Kidney (tissue), 13 donors: ENCODE measurements at regions not wholly inside any gene's neighbourhood (a gene's known extent, or its start where the extent isn't known, plus 50 kb on each side); places are given as distances from the start of the nearest gene placed in this dataset.

Experiments used
- DNase-seq, 5 donors: peaks; one replicate each; pipeline ENCODE4 v3.0.0-alpha.2; 2013 to 2020
- FAIRE-seq: peaks from 2 replicates; lab custom pipeline; 2012; peaks lifted over from hg19 to GRCh38; lab: Jason Lieb, UNC
- H3K27ac ChIP-seq, 2 donors: one replicate each; pipeline ENCODE4 v1.7.0; 2013; ENCODE audit warnings: low read depth in 2 of 2, low read length in 2 of 2, inconsistent platforms in 1 of 2
- H3K27me3 ChIP-seq: one replicate; pipeline ENCODE4 v1.7.1; 2013; ENCODE audit warnings: low read length, inconsistent platforms; ENCODE audit not compliant: control insufficient read depth, insufficient read depth
- H3K36me3 ChIP-seq, 3 donors: one replicate each; pipeline versions ENCODE4 v1.7.0 to v1.7.1; 2013; ENCODE audit warnings: low read length in 3 of 3, control low read depth in 1 of 3, inconsistent platforms in 1 of 3; ENCODE audit not compliant: insufficient read depth in 3 of 3, control insufficient read depth in 2 of 3
- H3K4me1 ChIP-seq, 3 donors: one replicate each; pipeline versions ENCODE4 v1.7.0 to v1.7.1; 2013; ENCODE audit warnings: low read length in 3 of 3, inconsistent platforms in 1 of 3, low read depth in 1 of 3; ENCODE audit not compliant: control insufficient read depth in 2 of 3, insufficient read depth in 2 of 3
- H3K4me3 ChIP-seq, 3 donors: one replicate each; pipeline versions ENCODE4 v1.7.0 to v1.8.1; 2013; ENCODE audit warnings: low read length in 3 of 3, control low read depth in 1 of 3, inconsistent platforms in 1 of 3
- H3K9ac ChIP-seq, 3 donors: one replicate each; pipeline versions ENCODE4 v1.7.0 to v1.7.1; 2013; ENCODE audit warnings: low read length in 3 of 3, control low read depth in 1 of 3, inconsistent platforms in 1 of 3
- H3K9me3 ChIP-seq, 3 donors: one replicate each; pipeline versions ENCODE4 v1.7.0 to v1.7.1; 2013; ENCODE audit warnings: low read length in 3 of 3, control low read depth in 1 of 3, inconsistent platforms in 1 of 3; ENCODE audit not compliant: control insufficient read depth in 2 of 3, insufficient read depth in 1 of 3
- CTCF ChIP-seq: IDR thresholded peaks from 3 replicates; pipeline ENCODE4 v1.5.1; 2012; ENCODE audit warnings: mild to moderate bottlenecking, moderate library complexity, borderline replicate concordance; ENCODE audit not compliant: insufficient read depth; ENCODE audit errors: extremely low read depth
- intact Hi-C: fragments of 100-400 bp; cut with DNase I; formaldehyde crosslinking; loops from one replicate; pipeline ENCODE4 v1.11.1; 2022
- donor health status: control.
- donor health status: control.
- donor health status: control.
- donor health status: control.
- donor health status: control.
- donor health status: DM: yes; HTN: yes; CAD: no.
- donor health status: Normal renal cell carcinoma (clear cell type).

- Histone ChIP-seq H3K36me3 (no peaks in the 10 kb centered on the region), H3K4me1 (no peaks in the 10 kb centered on the region), H3K27ac (no peak overlapping the region), H3K9ac (no peak overlapping the region), H3K9me3 (peaks cover 0 to 4% (median 0%) of the 10 kb centered on the region in 3 donors), H3K27me3 (no peaks in the 10 kb centered on the region), H3K4me3 (no peak overlapping the region)
- intact Hi-C loops, result no loop called here
- FAIRE-seq, result no peak
- no peak for DNase-seq
- no peak for TF ChIP-seq CTCF
Measured at GRCh38 chr11:128067780-128068179, 519.6 kb downstream of the ETS1 start.

- TF ChIP-seq CTCF, result no peak
- no peak for FAIRE-seq
- Histone ChIP-seq H3K27ac (no peak overlapping the region), H3K4me3 (no peak overlapping the region), H3K9ac (no peak overlapping the region), H3K4me1 (peaks cover 0 to 2% (median 0%) of the 10 kb centered on the region in 3 donors), H3K27me3 (no peaks in the 10 kb centered on the region), H3K9me3 (peaks cover 0 to 4% (median 0%) of the 10 kb centered on the region in 3 donors), H3K36me3 (no peaks in the 10 kb centered on the region)
- intact Hi-C loops, result no loop called here
- no peak for DNase-seq
Measured at GRCh38 chr11:128066399-128066798, 521.0 kb downstream of the ETS1 start.

- H3K9me3 ChIP-seq, result peaks cover 0 to 4% (median 0%) of the 10 kb centered on the region in 3 donors
- H3K36me3 ChIP-seq, result no peaks in the 10 kb centered on the region
- H3K27ac ChIP-seq, result no peak overlapping the region
- DNase-seq (peak in 4 of 5 donors; percentile 79 to 93 (median 88)), FAIRE-seq (no peak)
- no peak overlapping the region for H3K9ac ChIP-seq
- H3K4me1 ChIP-seq, result peaks cover 0 to 4% (median 0%) of the 10 kb centered on the region in 3 donors
- no peaks in the 10 kb centered on the region for H3K27me3 ChIP-seq
- no peak for TF ChIP-seq CTCF
- no peak overlapping the region for H3K4me3 ChIP-seq
- intact Hi-C loops, result no loop called here
Measured at GRCh38 chr11:128061281-128061871, 526.0 kb downstream of the ETS1 start.
